ENCODE measurements at regions not wholly inside any gene's neighbourhood (a gene's known extent, or its start where the extent isn't known, plus 50 kb on each side); places are given as distances from the start of the nearest gene placed in this dataset.

- TF ChIP-seq CTCF (IDR thresholded peaks at IDR 0.05) (no peak), POLR2A (IDR thresholded peaks at IDR 0.05) (no peak)
Measured at GRCh38 chr21:40923901-40924300, 76.9 kb upstream of the DSCAM start.
